ENCODE measurements at regions not wholly inside any gene's neighbourhood (a gene's known extent, or its start where the extent isn't known, plus 50 kb on each side); places are given as distances from the start of the nearest gene placed in this dataset.

- Histone ChIP-seq H3K4me1 (no peaks in the 10 kb centered on the region), H3K36me3 (ENCODE audit: low read depth, missing control alignments) (no peaks in the 10 kb centered on the region), H3K27me3 (no peaks in the 10 kb centered on the region), H3K4me3 (peak overlapping the region in 1 of 2 donors; percentile 34), H3K27ac (no peak overlapping the region), H3K9me3 (no peaks in the 10 kb centered on the region)
- no peak for DNase-seq
- no peak for TF ChIP-seq POLR2A (IDR thresholded peaks at IDR 0.05)
- no peak for TF ChIP-seq CTCF (IDR thresholded peaks at IDR 0.05)
- intact Hi-C loops (cut with DNase I; ENCODE audit: low total_unique reads): no loop called here
- 39 to 53% methylated on average over 3 of the region's 3 CpGs for WGBS, 2 donors
These were observed 146.4 kb downstream of the CHD9NB start for GRCh38 chr16:52906281-52906680.

GRCh38 chr16:52896478-52897164 is 156.1 kb downstream of the CHD9NB start:
- TF ChIP-seq POLR2A (IDR thresholded peaks at IDR 0.05) (no peak), CTCF (IDR thresholded peaks at IDR 0.05) (no peak)
- Histone ChIP-seq H3K9me3 (no peaks in the 10 kb centered on the region), H3K27ac (no peak overlapping the region), H3K4me3 (no peak overlapping the region), H3K27me3 (no peaks in the 10 kb centered on the region), H3K36me3 (ENCODE audit: low read depth, missing control alignments) (no peaks in the 10 kb centered on the region), H3K4me1 (no peaks in the 10 kb centered on the region)
- WGBS, 2 donors: 65 to 75% methylated on average over 5 of the region's 5 CpGs
- DNase-seq: no peak
- intact Hi-C loops (cut with DNase I; ENCODE audit: low total_unique reads): no loop called here

- TF ChIP-seq CTCF (IDR thresholded peaks at IDR 0.05): no peak
- no peak for TF ChIP-seq POLR2A (IDR thresholded peaks at IDR 0.05)
- H3K4me3 ChIP-seq: no peak overlapping the region
- H3K9me3 ChIP-seq: no peaks in the 10 kb centered on the region
- no peaks in the 10 kb centered on the region for H3K27me3 ChIP-seq
- intact Hi-C loops (cut with DNase I; ENCODE audit: low total_unique reads): no loop called here
- no peaks in the 10 kb centered on the region for H3K36me3 ChIP-seq (ENCODE audit: low read depth, missing control alignments)
- no peak overlapping the region for H3K27ac ChIP-seq
- DNase-seq: no peak
- 74 to 80% methylated on average over 3 of the region's 3 CpGs for WGBS, 2 donors
- no peaks in the 10 kb centered on the region for H3K4me1 ChIP-seq
These were observed 178.7 kb downstream of the CHD9NB start for GRCh38 chr16:52874042-52874441.

- H3K27ac ChIP-seq: no peak overlapping the region
- DNase-seq: no peak
- no peaks in the 10 kb centered on the region for H3K9me3 ChIP-seq
- no peaks in the 10 kb centered on the region for H3K36me3 ChIP-seq (ENCODE audit: low read depth, missing control alignments)
- no peaks in the 10 kb centered on the region for H3K4me1 ChIP-seq
- no peak overlapping the region for H3K4me3 ChIP-seq
- TF ChIP-seq POLR2A (IDR thresholded peaks at IDR 0.05): no peak
- no peak for TF ChIP-seq CTCF (IDR thresholded peaks at IDR 0.05)
- intact Hi-C loops (cut with DNase I; ENCODE audit: low total_unique reads): no loop called here
- H3K27me3 ChIP-seq: no peaks in the 10 kb centered on the region
- whole genome bisulfite sequencing, 2 donors: 81 to 93% methylated on average over 7 of the region's 7 CpGs
These were observed 180.0 kb downstream of the CHD9NB start for GRCh38 chr16:52872731-52873130.

GRCh38 chr16:52871481-52871880 is 181.2 kb downstream of the CHD9NB start:
- no peaks in the 10 kb centered on the region for H3K27me3 ChIP-seq
- no peak for DNase-seq
- H3K9me3 ChIP-seq: no peaks in the 10 kb centered on the region
- no peak for TF ChIP-seq POLR2A (IDR thresholded peaks at IDR 0.05)
- no peak for TF ChIP-seq CTCF (IDR thresholded peaks at IDR 0.05)
- H3K4me1 ChIP-seq: no peaks in the 10 kb centered on the region
- no peak overlapping the region for H3K4me3 ChIP-seq
- intact Hi-C loops (cut with DNase I; ENCODE audit: low total_unique reads): no loop called here
- H3K36me3 ChIP-seq (ENCODE audit: low read depth, missing control alignments): no peaks in the 10 kb centered on the region
- H3K27ac ChIP-seq: no peak overlapping the region

Data from testis (tissue), 2 donors.